ENCODE measurements at regions not wholly inside any gene's neighbourhood (a gene's known extent, or its start where the extent isn't known, plus 50 kb on each side); places are given as distances from the start of the nearest gene placed in this dataset.
A peak's percentile ranks its signal among the peaks of the same experiment; 100 is the strongest.

- DNase-seq = no peak
Measured at GRCh38 chr5:76030343-76030742, 52.8 kb upstream of the SV2C start.

- no peak for DNase-seq
Measured at GRCh38 chr5:76029739-76030138, 53.4 kb upstream of the SV2C start.

DNA sequence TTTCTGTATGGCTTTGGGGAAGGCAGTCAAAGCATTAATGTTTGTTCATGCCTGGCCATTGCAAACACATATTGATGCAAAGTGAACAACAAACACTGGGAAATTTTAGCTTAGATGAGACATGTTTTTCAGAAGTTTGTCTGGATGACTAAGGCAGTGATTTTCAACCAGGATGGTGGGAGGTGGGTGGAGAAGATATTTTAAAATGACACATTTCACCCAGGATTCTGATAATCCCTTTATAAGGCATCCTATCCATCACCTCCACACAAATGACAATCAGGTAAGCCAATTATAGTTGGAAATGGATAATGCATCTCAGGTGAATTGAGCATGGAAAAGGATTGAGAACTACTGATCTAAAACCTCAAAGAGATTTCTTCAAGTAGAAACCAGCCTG lies 57.4 kb upstream of the SV2C start:
- DNase-seq = no peak

DNA sequence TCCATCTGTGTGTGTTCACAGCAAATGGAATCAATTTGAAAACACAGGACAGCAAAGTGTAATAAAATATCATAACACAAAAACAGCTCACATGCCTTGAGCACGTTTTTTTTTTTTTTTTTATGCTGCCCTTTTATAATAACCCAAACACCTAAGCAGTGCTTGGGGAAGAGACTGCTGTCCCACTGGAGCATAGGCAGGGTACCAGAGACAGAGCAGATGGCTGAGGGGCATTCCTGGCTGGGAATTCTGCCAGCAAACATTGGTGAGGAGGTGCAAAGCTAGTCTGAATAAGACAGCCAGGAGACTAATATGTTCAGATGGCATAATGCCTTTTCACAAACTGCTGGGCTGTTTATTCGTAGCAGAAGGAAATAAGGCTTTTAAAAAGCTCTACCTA lies 58.1 kb upstream of the SV2C start:
- no peak for DNase-seq

DNA sequence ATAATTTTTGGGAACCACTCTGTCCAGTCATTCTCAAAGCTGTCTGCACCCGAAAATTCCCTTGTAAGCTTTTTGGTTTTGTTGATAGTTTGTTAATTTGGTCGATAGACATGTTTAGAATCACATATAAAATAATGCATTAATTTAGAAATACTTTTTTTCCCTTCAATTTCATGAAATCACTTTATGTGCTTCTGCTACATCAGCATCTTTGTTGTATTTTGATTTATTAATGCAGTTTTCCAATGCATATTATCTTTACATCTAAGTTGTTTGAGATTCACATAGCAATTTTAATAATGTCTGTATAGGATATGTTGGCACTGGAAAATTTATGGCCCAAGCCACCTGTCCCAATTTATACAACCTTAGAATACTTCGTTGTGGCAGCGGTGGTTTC lies 60.6 kb upstream of the SV2C start:
- no peak for DNase-seq

- DNase-seq = no peak
Measured at GRCh38 chr5:76021936-76022584, 61.1 kb upstream of the SV2C start.

DNA sequence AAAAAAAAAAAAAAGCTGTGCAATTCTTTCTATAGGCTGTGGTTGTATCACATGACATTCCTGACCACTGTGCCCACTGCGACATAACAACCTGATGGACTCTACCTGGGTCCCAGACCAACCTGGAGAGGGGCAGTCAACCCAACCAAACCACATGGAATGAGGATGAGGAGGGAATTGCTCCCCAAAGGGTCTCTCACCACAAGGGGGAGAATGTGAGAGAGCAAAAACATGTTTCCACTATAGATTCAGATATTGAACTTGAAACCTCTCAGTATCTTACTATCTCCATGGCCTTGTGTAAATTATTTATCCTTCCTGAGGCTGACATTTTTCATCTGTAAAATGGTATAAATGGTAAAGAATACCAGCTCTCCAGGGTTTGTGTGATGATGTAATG lies 66.9 kb upstream of the SV2C start:
- no peak for DNase-seq

- no peak for DNase-seq
Measured at GRCh38 chr5:76014005-76014404, 69.2 kb upstream of the SV2C start.

- no peak for DNase-seq
Measured at GRCh38 chr5:76007904-76008303, 75.3 kb upstream of the SV2C start.

- no peak for DNase-seq
Measured at GRCh38 chr5:76000582-76000981, 82.6 kb upstream of the SV2C start.

GRCh38 chr5:75993643-75994520 lies 89.3 kb upstream of the SV2C start:
- DNase-seq = peak; percentile 1

GRCh38 chr5:75993183-75993582 lies 90.0 kb upstream of the SV2C start:
- no peak for DNase-seq

- DNase-seq = no peak
Measured at GRCh38 chr5:75992753-75993152, 90.4 kb upstream of the SV2C start.

DNA sequence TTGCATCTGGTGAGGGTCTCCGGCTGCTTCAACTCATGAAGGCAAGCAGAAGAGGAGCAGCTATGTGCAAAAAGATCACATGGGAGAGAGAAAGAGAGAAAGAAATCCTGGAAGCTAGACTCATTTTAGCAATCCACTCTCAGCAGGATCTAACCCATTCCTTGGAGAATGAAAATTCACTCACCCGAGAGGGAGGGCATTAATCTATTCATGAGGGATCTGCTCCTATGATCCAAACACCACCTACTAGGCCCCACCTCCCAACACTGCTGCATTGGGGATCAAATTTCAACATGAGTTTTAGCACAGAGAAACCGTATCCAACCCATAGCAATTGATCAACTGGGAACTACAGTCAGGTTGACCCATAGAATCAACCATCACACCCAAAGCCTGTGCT lies 98.1 kb upstream of the SV2C start:
- DNase-seq = no peak

GRCh38 chr5:75975496-75975895 lies 107.7 kb upstream of the SV2C start:
- DNase-seq = no peak

DNA sequence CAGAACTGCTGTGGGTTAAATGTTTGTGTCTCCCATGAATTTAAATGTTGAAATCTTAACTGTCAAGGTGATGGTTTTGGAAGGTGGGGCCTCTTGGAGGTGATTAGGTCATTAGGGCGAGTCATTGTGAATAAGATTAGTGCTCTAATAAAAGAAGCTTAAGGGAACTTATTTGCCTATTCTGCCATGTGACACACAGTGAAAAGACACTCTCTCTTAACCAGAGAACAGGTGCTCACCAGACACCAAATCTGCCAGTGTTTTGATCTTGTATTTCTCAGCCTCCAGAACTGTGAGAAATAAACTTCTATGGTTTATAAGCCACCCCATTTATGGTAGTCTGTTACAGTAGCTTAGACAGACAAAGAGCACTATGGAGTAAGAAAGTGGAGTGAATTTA lies 117.9 kb upstream of the SV2C start:
- DNase-seq = no peak

DNA sequence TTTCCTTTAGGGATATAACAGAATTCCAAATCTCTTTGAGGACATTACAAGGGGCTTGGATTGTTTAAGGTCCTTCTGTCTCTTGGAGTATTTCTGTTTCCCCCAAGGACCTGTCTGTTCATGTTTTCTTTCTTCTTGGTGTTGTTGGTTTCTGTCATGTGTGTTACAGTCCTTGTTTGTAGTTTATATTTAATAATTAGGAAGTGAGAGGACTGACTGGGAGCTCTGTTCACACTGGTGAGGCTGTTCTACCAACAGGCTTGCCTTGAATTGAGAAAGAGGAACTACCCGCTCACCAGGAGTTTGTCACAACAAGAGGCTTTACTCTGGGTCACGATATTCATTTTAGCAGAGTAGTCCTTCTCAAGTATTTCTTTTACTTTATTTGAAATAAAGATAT lies 119.2 kb upstream of the SV2C start:
- DNase-seq = no peak

GRCh38 chr5:75963554-75963953 lies 119.6 kb upstream of the SV2C start:
- no peak for DNase-seq

DNA sequence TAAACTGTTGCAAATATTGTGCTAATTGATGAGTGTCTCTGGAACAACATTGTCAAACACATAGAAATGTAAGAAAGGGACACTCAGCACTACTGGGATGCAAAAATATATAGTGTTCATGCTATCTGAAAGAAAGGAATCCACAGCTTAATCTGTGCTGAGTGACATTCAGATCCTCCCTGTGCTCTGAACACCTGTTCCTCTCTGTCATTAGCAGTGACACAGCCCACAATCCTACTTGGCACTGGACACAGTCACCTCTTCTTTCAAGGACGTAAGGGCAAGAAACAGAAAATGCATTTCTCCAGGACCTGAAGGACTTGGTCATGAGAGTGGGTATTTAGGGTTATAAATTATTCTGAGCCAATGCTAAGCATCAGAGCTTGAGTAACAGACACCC lies 121.4 kb upstream of the SV2C start:
- no peak for DNase-seq

DNA sequence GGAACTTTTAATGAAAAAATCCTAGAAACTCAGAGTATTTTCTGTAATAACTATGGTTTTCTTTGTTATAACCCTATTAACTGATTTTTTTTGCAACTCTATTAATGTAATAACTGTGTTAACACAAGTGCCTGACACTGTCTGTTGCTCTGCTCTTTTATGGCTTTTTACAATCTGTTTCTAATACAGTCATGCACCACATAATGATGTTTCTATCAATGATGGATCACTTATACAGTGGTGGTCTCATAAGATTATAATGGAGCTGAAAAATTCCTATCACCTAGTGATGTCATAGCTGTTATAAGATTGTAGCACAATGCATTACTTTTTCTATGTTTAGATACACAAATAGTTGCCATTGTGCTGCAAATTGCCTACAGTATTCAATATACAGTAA lies 123.1 kb upstream of the SV2C start:
- no peak for DNase-seq

- DNase-seq = no peak
Measured at GRCh38 chr5:75952963-75953362, 130.2 kb upstream of the SV2C start.

GRCh38 chr5:75952291-75952690 lies 130.9 kb upstream of the SV2C start:
- no peak for DNase-seq

DNA sequence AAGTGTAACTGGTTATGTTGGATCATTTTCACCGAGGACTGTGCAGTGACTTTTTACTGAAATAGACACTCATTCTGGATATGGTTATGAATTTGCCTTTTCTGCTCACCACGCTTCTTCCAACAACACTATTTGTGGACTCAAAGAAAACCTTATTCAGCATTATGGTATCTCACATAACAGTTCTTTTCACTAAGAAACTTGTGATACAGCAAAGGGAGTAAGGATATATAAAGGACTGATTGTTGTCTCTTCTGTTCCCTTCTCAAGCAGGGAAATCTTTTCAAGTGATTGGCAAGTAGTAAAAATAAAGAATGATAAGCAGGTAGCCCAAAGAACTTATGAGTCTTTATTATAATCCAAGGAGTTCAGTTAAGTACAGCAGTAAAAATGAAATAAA lies 131.5 kb upstream of the SV2C start:
- no peak for DNase-seq

DNA sequence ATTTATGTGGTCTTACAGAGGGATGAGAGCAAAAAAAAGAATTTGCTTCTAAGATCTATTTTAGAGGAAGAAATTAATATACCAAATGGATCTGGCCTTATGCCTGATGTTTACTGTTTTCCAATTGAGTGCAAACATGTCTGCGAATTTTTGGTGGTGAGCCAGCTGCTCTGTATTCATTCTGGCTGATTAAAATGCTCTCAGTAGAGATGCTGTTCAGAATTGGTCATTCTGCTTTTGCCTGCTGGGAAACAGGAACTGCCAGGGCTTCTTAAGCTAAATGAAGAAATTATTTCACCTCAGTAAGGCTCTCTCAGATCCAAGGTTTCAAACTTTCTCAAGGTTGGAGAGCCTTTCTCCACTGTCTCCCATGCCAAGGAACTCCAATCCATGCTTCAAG lies 132.0 kb upstream of the SV2C start:
- no peak for DNase-seq
